ENCODE measurements at regions not wholly inside any gene's neighbourhood (a gene's known extent, or its start where the extent isn't known, plus 50 kb on each side); places are given as distances from the start of the nearest gene placed in this dataset.
"Not testable (repeated sequence)": the region's sequence is repeated elsewhere in the genome, so short reads cannot be mapped to it uniquely, and the experiment has no call there.

GRCh38 chr1:20410503-20410902 is 75.5 kb downstream of the CAMK2N1 start:
- H3K79me2 ChIP-seq (ENCODE audit: control insufficient read depth, insufficient read depth, low read length): no peaks in the 10 kb centered on the region
- no peak overlapping the region for H2AFZ ChIP-seq (ENCODE audit: low read length)
- H3K9me3 ChIP-seq (ENCODE audit: control insufficient read depth, insufficient read depth, low read depth, low read length): no peaks in the 10 kb centered on the region
- H3K27ac ChIP-seq (ENCODE audit: insufficient read depth, low read length): peak overlapping the region; percentile 78
- H3K4me2 ChIP-seq (ENCODE audit: extremely low read depth, insufficient read depth, low read length): no peak overlapping the region
- H3K36me3 ChIP-seq (ENCODE audit: control insufficient read depth, insufficient read depth, low read length): no peaks in the 10 kb centered on the region
- H3K4me1 ChIP-seq (ENCODE audit: control insufficient read depth, extremely low read depth, insufficient read depth, low read length): peaks cover 18% of the 10 kb centered on the region
- H3K4me3 ChIP-seq (replicated peaks in 1 of 4; ENCODE audit: control extremely low read depth in 1 of 4, insufficient read depth in 1 of 4, low read depth in 3 of 4, low read length in 4 of 4): no peak overlapping the region
- no peak for TF ChIP-seq EZH2 (IDR thresholded peaks at IDR 0.05; ENCODE audit: low read length, missing control alignments)
- no peak for TF ChIP-seq CTCF (conservative IDR thresholded peaks at IDR 0.05 in 1 of 2, IDR thresholded peaks at IDR 0.05 in 1 of 2; ENCODE audit: low read depth in 1 of 2, low read length in 2 of 2)
- H3K27me3 ChIP-seq (ENCODE audit: control insufficient read depth, insufficient read depth, low read length): no peaks in the 10 kb centered on the region
- no peak overlapping the region for H3K9ac ChIP-seq (ENCODE audit: insufficient read depth, low read length)
- H4K20me1 ChIP-seq (ENCODE audit: control insufficient read depth, extremely low read depth, insufficient read depth, low read length): no peaks in the 10 kb centered on the region
- DNase-seq (ENCODE audit: low read depth in 2 of 2): no peak

- no peaks in the 10 kb centered on the region for H3K9me3 ChIP-seq (ENCODE audit: control insufficient read depth, insufficient read depth, low read depth, low read length)
- H3K9ac ChIP-seq (ENCODE audit: insufficient read depth, low read length): no peak overlapping the region
- TF ChIP-seq EZH2 (IDR thresholded peaks at IDR 0.05; ENCODE audit: low read length, missing control alignments) (no peak), CTCF (conservative IDR thresholded peaks at IDR 0.05 in 1 of 2, IDR thresholded peaks at IDR 0.05 in 1 of 2; ENCODE audit: low read depth in 1 of 2, low read length in 2 of 2) (no peak)
- H3K4me1 ChIP-seq (ENCODE audit: control insufficient read depth, extremely low read depth, insufficient read depth, low read length): peaks cover 18% of the 10 kb centered on the region
- DNase-seq (ENCODE audit: low read depth in 2 of 2): no peak
- H3K4me3 ChIP-seq (replicated peaks in 1 of 4; ENCODE audit: control extremely low read depth in 1 of 4, insufficient read depth in 1 of 4, low read depth in 3 of 4, low read length in 4 of 4): no peak overlapping the region
- H3K27ac ChIP-seq (ENCODE audit: insufficient read depth, low read length): no peak overlapping the region
- H3K27me3 ChIP-seq (ENCODE audit: control insufficient read depth, insufficient read depth, low read length): no peaks in the 10 kb centered on the region
- H3K79me2 ChIP-seq (ENCODE audit: control insufficient read depth, insufficient read depth, low read length): no peaks in the 10 kb centered on the region
- no peak overlapping the region for H2AFZ ChIP-seq (ENCODE audit: low read length)
- no peak overlapping the region for H3K4me2 ChIP-seq (ENCODE audit: extremely low read depth, insufficient read depth, low read length)
- no peaks in the 10 kb centered on the region for H3K36me3 ChIP-seq (ENCODE audit: control insufficient read depth, insufficient read depth, low read length)
- H4K20me1 ChIP-seq (ENCODE audit: control insufficient read depth, extremely low read depth, insufficient read depth, low read length): no peaks in the 10 kb centered on the region
Measured at GRCh38 chr1:20409971-20410370, 76.0 kb downstream of the CAMK2N1 start.

- no peak overlapping the region for H3K9ac ChIP-seq (ENCODE audit: insufficient read depth, low read length)
- H3K27ac ChIP-seq (ENCODE audit: insufficient read depth, low read length): no peak overlapping the region
- no peaks in the 10 kb centered on the region for H3K36me3 ChIP-seq (ENCODE audit: control insufficient read depth, insufficient read depth, low read length)
- peaks cover 18% of the 10 kb centered on the region for H3K4me1 ChIP-seq (ENCODE audit: control insufficient read depth, extremely low read depth, insufficient read depth, low read length)
- H2AFZ ChIP-seq (ENCODE audit: low read length): no peak overlapping the region
- no peak for TF ChIP-seq EZH2 (IDR thresholded peaks at IDR 0.05; ENCODE audit: low read length, missing control alignments)
- H3K27me3 ChIP-seq (ENCODE audit: control insufficient read depth, insufficient read depth, low read length): no peaks in the 10 kb centered on the region
- DNase-seq (ENCODE audit: low read depth in 2 of 2): no peak
- H3K4me3 ChIP-seq (replicated peaks in 1 of 4; ENCODE audit: control extremely low read depth in 1 of 4, insufficient read depth in 1 of 4, low read depth in 3 of 4, low read length in 4 of 4): no peak overlapping the region
- no peaks in the 10 kb centered on the region for H3K79me2 ChIP-seq (ENCODE audit: control insufficient read depth, insufficient read depth, low read length)
- no peaks in the 10 kb centered on the region for H4K20me1 ChIP-seq (ENCODE audit: control insufficient read depth, extremely low read depth, insufficient read depth, low read length)
- H3K4me2 ChIP-seq (ENCODE audit: extremely low read depth, insufficient read depth, low read length): no peak overlapping the region
- no peaks in the 10 kb centered on the region for H3K9me3 ChIP-seq (ENCODE audit: control insufficient read depth, insufficient read depth, low read depth, low read length)
Measured at GRCh38 chr1:20409012-20409411, 77.0 kb downstream of the CAMK2N1 start.

- H3K27me3 ChIP-seq (ENCODE audit: control insufficient read depth, insufficient read depth, low read length); H3K9ac ChIP-seq (ENCODE audit: insufficient read depth, low read length); H4K20me1 ChIP-seq (ENCODE audit: control insufficient read depth, extremely low read depth, insufficient read depth, low read length); DNase-seq (ENCODE audit: low read depth in 2 of 2); H3K4me2 ChIP-seq (ENCODE audit: extremely low read depth, insufficient read depth, low read length); H3K79me2 ChIP-seq (ENCODE audit: control insufficient read depth, insufficient read depth, low read length); H2AFZ ChIP-seq (ENCODE audit: low read length); H3K36me3 ChIP-seq (ENCODE audit: control insufficient read depth, insufficient read depth, low read length); H3K4me3 ChIP-seq (replicated peaks in 1 of 4; ENCODE audit: control extremely low read depth in 1 of 4, insufficient read depth in 1 of 4, low read depth in 3 of 4, low read length in 4 of 4); H3K9me3 ChIP-seq (ENCODE audit: control insufficient read depth, insufficient read depth, low read depth, low read length); H3K27ac ChIP-seq (ENCODE audit: insufficient read depth, low read length): not testable (repeated sequence)
- H3K4me1 ChIP-seq (ENCODE audit: control insufficient read depth, extremely low read depth, insufficient read depth, low read length): peaks cover 18% of the 10 kb centered on the region
Measured at GRCh38 chr1:20408133-20408650, 77.8 kb downstream of the CAMK2N1 start.

All from fibroblast of lung (primary cell).